ENCODE measurements at regions not wholly inside any gene's neighbourhood (a gene's known extent, or its start where the extent isn't known, plus 50 kb on each side); places are given as distances from the start of the nearest gene placed in this dataset.

DNA sequence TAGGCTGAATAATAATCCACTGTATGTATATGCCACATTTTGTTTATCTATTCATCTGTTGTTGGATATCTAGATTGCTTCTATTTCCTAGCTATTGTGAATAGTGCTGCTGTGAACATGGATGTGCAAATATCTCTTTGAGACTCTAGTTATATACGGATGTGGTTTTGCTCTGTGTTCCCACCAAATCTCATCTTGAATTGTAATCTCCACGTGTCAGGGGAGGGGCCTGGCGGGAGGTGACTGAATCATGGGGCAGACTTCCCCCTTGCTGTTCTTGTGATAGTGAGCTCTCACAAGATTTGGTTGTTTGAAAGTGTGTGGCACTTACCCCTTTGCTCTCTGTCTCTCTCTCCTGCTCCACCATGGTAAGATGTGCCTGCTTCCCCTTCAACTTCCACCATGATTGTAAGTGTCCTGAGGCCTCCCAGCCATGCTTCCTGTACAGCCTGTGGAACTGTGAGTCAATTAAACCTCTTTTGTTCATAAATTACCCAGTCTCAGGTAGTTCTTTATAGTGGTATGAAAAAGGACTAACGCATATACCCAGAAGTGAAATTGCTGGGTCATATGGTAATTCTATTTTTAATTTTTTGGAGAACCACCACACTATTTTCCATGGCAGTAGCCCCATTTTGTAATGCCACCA lies 86.1 kb upstream of the UPP2 start (continued):
- TF ChIP-seq EZH2 (IDR thresholded peaks at IDR 0.05): no peak
- no peak for TF ChIP-seq SIN3A (IDR thresholded peaks at IDR 0.05; ENCODE audit: low read depth)
- TF ChIP-seq CBX3 (IDR thresholded peaks at IDR 0.05; ENCODE audit: low read depth): no peak
- no peak for TF ChIP-seq ZFX (IDR thresholded peaks at IDR 0.05)
- TF ChIP-seq SRF (IDR thresholded peaks at IDR 0.05; ENCODE audit: low read depth): no peak
- TF ChIP-seq, protein P1, sequence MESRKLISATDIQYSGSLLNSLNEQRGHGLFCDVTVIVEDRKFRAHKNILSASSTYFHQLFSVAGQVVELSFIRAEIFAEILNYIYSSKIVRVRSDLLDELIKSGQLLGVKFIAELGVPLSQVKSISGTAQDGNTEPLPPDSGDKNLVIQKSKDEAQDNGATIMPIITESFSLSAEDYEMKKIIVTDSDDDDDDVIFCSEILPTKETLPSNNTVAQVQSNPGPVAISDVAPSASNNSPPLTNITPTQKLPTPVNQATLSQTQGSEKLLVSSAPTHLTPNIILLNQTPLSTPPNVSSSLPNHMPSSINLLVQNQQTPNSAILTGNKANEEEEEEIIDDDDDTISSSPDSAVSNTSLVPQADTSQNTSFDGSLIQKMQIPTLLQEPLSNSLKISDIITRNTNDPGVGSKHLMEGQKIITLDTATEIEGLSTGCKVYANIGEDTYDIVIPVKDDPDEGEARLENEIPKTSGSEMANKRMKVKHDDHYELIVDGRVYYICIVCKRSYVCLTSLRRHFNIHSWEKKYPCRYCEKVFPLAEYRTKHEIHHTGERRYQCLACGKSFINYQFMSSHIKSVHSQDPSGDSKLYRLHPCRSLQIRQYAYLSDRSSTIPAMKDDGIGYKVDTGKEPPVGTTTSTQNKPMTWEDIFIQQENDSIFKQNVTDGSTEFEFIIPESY (IDR thresholded peaks at IDR 0.05; ENCODE audit: extremely low read depth, insufficient replicate concordance, low read length): no peak

DNA sequence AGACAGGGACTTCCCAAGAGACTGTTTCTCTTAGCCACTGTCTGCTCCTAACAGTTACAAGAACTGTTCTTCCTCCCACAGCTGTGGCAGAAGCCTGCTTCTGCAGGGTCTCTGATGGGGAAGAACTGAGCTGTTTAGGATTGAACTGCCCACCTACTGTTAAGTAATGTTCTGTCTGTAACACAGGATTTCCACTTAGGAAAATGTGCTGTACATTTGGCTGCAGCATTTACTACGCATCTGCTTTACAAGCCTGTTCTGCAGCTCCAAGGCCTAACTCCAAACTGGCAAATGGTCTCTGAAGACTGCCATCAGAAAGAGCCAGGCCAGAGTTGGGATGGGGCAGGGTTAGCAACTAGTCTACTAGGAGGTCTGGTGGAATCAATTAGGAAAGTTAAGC lies 87.8 kb upstream of the UPP2 start:
- POLR2A ChIA-PET: no interaction called here
- BruUV-seq (replicated peaks): no TSS peak
- no peaks in the 10 kb centered on the region for H3K9me2 ChIP-seq (ENCODE audit: insufficient read depth)
- RAD21 ChIA-PET (ENCODE audit: low non-redundant PET in 1 of 2, low total read pairs in 2 of 2, uncharacterized antibody in 2 of 2, unreplicated experiment in 2 of 2): no interaction called here
- no peak overlapping the region for H3K27ac ChIP-seq (ENCODE audit: low read depth, low read length)
- DNase-seq (ENCODE audit: low read depth, low spot score): no peak
- H4K20me1 ChIP-seq (ENCODE audit: insufficient read depth): no peaks in the 10 kb centered on the region
- CTCF ChIA-PET: interaction anchor here (1.1 to 2.1 kb wide), 2 partner anchors 10 to 236 kb away, joined by 3 to 7 read pairs; no protein-coding TSS in a partner anchor
- H2AFZ ChIP-seq (ENCODE audit: low read depth, low read length, poor library complexity, severe bottlenecking): no peak overlapping the region
- no peaks in the 10 kb centered on the region for H3K36me3 ChIP-seq (ENCODE audit: control insufficient read depth in 1 of 2, insufficient read depth in 2 of 2, low read length in 2 of 2)
- H3K79me2 ChIP-seq (ENCODE audit: insufficient read depth, low read length): no peaks in the 10 kb centered on the region
- H3K4me1 ChIP-seq (ENCODE audit: control insufficient read depth in 1 of 2, insufficient read depth in 2 of 2, low read length in 2 of 2): peaks cover 0 to 12% of the 10 kb centered on the region in 2 experiments; a peak in 2 of 4 replicates
- no peaks in the 10 kb centered on the region for H3K27me3 ChIP-seq (ENCODE audit: insufficient read depth, low read length)
- no peak overlapping the region for H3K9ac ChIP-seq (ENCODE audit: low read length)
- no peak for TF ChIP-seq POLR2A (IDR thresholded peaks at IDR 0.05; ENCODE audit: borderline replicate concordance, extremely low read depth, insufficient read depth, insufficient read length)
- TF ChIP-seq EZH2phosphoT487 (IDR thresholded peaks at IDR 0.05; ENCODE audit: borderline replicate concordance): no peak
- TF ChIP-seq ZFX (IDR thresholded peaks at IDR 0.05): no peak
- no peak for TF ChIP-seq REST (IDR thresholded peaks at IDR 0.05; ENCODE audit: low read depth)
- TF ChIP-seq FOSL1 (IDR thresholded peaks at IDR 0.05; ENCODE audit: low read depth): no peak
- TF ChIP-seq SP1 (IDR thresholded peaks at IDR 0.05; ENCODE audit: low read depth): no peak
- TF ChIP-seq, protein P1 (IDR thresholded peaks at IDR 0.05; ENCODE audit: extremely low read depth, insufficient replicate concordance, low read length): no peak
- TF ChIP-seq RAD21 (IDR thresholded peaks at IDR 0.05; ENCODE audit: low read depth): no peak
- no peak for TF ChIP-seq EZH2 (IDR thresholded peaks at IDR 0.05)
- TF ChIP-seq SIN3A (IDR thresholded peaks at IDR 0.05; ENCODE audit: low read depth): no peak
- no peak for TF ChIP-seq ELF1 (IDR thresholded peaks at IDR 0.05; ENCODE audit: borderline replicate concordance, low read depth)
- TF ChIP-seq, protein P2, sequence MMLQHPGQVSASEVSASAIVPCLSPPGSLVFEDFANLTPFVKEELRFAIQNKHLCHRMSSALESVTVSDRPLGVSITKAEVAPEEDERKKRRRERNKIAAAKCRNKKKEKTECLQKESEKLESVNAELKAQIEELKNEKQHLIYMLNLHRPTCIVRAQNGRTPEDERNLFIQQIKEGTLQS (IDR thresholded peaks at IDR 0.05): no peak
- TF ChIP-seq YY1 (IDR thresholded peaks at IDR 0.05; ENCODE audit: extremely low read depth, insufficient replicate concordance, low read depth, low read length): no peak
- no peak for TF ChIP-seq JUND (IDR thresholded peaks at IDR 0.05)
- TF ChIP-seq TCF7L2 (IDR thresholded peaks at IDR 0.05; ENCODE audit: borderline replicate concordance, extremely low read depth, insufficient read depth, insufficient read length): no peak
- no peak overlapping the region for H3K4me3 ChIP-seq (replicated peaks in 1 of 2; ENCODE audit: low read depth in 1 of 2, low read length in 2 of 2)
- H3K9me3 ChIP-seq (ENCODE audit: control insufficient read depth in 1 of 2, insufficient read depth in 1 of 2, low read depth in 1 of 2, low read length in 2 of 2): no peaks in the 10 kb centered on the region
- intact Hi-C loops (cut with micrococcal nuclease): no loop called here
- H3K4me2 ChIP-seq (ENCODE audit: low read length): no peak overlapping the region
- ATAC-seq: no peak
